HuH-7 (cell line): ENCODE measurements at regions not wholly inside any gene's neighbourhood (a gene's known extent, or its start where the extent isn't known, plus 50 kb on each side); places are given as distances from the start of the nearest gene placed in this dataset.
A peak's percentile ranks its signal among the peaks of the same experiment; 100 is the strongest.

Source experiments
- DNase-seq: peaks from one replicate; pipeline ENCODE4 v3.0.0; 2011; ENCODE audit warnings: low spot score

GRCh38 chr1:91151702-91152101 lies 129.9 kb upstream of the ZNF644 start:
- no peak for DNase-seq

- DNase-seq, result no peak
These were observed 126.8 kb upstream of the ZNF644 start for GRCh38 chr1:91148641-91149069.

GRCh38 chr1:91141858-91142257 lies 120.0 kb upstream of the ZNF644 start:
- DNase-seq, result no peak

- no peak for DNase-seq
These were observed 117.1 kb upstream of the ZNF644 start for GRCh38 chr1:91138959-91139358.

GRCh38 chr1:91137173-91137852 lies 115.5 kb upstream of the ZNF644 start:
- DNase-seq, result no peak

DNA sequence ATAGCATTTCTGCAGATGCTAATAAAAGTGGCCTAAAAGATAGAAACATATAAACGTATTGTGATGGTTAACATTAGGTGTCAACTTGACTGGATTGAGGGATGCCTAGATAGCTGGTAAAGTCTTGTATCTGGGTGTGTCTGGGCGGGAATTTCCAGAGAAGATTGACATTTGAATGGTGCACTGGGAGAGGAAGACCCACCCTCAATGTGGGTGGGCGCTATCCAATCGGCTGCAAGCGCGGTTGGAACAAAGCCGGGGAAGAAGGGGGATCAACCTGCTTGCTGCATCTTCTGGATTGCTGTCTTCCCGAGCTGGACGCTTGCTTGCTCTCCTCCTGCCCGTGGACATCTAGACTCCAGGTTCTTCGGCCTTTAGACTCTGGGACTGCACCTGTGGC lies 114.0 kb upstream of the ZNF644 start:
- no peak for DNase-seq

GRCh38 chr1:91133248-91133647 lies 111.4 kb upstream of the ZNF644 start:
- DNase-seq, result no peak

DNA sequence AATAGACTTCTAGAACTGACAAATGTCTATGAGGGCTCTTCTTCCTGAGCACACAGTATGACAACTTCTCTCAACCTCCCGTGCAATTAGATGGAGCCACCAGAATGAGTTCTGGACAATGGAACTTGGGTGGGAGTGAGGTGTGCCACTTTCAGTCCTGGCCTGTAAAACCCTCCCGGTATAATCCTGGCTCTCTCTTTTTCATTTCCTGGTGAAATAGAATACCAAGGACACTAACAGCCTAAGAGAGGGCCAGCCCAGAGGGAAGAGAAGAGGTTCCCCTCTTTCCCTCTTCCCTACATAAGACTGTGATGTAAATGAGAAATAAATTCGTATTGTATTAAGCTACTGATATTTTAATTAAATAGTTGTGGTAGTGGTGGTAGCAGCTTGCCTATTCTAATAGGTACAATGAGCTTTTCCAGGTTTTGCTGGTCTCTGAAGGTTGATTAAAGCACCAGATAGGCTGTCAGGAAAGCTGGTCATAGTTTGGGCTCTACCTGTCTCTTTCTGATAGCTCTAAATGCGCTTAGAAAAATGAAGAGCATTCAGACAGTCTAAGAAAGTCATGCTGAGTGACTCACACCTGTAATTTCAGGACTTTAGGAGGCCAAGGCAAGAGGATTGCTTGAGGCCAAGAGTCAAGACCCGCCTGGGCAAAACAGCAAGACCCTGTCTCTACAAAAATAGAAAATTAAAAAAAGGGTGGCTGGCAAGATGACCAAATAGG lies 108.6 kb upstream of the ZNF644 start:
- DNase-seq, result no peak

- DNase-seq, result no peak
These were observed 107.6 kb upstream of the ZNF644 start for GRCh38 chr1:91129458-91129857.

- DNase-seq, result no peak
These were observed 107.2 kb upstream of the ZNF644 start for GRCh38 chr1:91129017-91129416.

DNA sequence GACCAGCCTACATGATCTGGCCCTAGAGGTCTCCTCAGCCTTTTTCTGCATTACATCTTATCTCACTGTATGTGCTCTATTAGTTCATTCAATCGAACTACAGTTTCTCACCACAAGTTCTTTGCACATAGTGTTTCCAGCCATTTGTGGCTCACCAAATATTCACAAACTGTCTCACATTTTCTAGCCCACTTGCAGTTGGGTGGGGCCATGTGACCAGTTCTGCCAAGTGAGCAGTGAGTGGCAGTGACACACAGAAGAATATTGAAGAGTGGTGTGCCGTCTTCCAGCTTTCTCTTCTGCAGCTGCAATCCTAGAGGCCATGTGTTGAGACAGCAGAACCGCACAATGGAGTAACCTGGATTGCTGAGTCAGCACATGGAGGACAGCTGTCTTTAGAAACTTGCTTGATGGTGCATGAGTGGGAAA lies 103.2 kb upstream of the ZNF644 start:
- no peak for DNase-seq

DNA sequence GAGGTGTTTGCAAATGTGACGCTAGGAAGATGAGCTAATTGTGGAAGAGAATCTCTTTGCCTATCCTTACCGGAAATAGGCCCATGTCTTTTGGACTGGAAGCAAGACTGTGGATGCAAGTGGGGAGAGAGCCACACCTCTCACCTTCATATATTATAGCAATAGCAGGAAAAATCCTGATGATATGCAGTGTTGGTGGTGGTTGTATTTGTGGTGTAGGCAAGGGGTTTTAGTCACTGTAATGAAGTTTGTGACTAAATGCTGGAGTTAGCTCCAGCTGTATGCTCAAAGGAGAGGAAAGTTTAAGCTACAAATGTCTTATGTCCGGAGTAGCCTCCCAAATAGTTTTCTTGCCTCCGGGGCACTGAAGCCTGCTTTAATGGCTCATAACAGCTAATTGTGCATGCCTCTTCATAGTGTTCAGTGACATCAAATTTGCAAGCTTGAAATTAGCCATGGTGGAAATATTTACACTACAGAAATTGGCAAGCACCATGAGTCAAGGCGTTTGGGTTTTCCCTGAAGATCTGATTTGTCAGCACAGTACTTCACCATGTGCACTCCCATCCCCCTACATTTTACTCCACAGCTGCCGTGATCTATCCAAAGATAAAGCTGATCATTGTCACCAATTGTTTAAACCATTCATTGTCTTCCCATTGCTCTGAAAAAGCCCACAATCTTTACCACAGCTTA lies 102.6 kb upstream of the ZNF644 start:
- DNase-seq, result no peak

GRCh38 chr1:91123773-91124172 lies 101.9 kb upstream of the ZNF644 start:
- DNase-seq, result no peak

DNA sequence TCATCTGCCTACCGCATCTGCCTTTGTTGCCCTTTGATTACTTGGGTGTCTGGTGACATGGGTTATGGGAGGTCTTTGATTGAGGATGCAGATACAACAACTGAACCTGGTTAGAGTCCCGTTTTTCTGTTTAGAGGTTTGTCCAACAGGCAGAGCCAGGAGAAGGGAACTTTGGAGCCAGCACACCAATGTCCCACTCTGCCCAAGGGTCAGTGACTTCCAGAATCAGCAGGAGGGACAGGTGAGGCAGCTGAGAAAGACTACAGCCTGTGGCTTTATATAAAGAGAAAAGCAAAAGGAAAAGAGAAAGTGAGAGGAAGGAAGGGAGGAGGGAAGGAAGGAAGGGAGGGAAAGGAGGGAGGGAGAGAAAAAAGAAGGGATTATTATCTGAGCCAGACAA lies 101.5 kb upstream of the ZNF644 start:
- DNase-seq, result no peak

- DNase-seq, result no peak
These were observed 100.4 kb upstream of the ZNF644 start for GRCh38 chr1:91122106-91122717.

- DNase-seq, result peak; percentile 29
These were observed 99.5 kb upstream of the ZNF644 start for GRCh38 chr1:91121366-91121765.

DNA sequence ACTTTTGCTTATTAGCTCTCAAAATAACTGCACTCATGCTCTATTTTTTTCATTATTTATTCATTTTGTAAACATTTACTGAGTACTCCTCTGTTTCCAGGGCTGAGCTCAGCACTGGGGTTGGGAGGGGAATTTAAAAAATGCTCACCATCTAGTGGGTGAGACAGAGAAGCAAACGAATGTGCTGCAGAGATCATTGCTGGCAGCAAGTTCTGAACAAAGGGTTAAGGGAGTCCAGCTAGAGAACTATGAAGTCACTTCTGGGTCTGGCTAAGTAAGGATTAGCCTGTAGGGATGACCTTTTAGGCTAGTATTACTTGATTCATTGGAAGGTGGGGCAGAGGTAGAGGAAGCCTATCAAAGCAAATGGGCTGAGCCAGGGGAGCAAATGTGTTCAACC lies 99.1 kb upstream of the ZNF644 start:
- peak; percentile 22 for DNase-seq

- peak; percentile 35 for DNase-seq
These were observed 98.6 kb upstream of the ZNF644 start for GRCh38 chr1:91120421-91120820.

- DNase-seq, result no peak
These were observed 82.9 kb upstream of the ZNF644 start for GRCh38 chr1:91104712-91105111.

DNA sequence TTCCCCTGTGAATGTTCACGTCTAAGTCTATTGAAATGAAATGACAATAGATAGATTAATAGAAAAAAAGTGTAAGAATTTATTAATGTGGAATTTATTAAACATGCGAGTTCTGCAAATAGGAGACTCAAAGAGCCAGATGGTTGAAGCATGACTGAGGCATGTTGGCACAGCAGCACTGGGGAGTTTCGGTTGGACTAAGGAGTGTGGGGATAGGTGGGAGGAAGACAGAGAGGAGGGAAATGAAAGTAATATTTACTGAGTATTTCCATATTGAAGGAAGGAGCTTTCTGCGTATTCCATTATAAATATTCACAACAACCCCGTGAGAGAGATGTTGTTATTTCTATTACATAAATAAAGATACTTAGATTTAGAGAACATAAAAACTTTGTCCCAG lies 79.5 kb upstream of the ZNF644 start:
- DNase-seq, result no peak

DNA sequence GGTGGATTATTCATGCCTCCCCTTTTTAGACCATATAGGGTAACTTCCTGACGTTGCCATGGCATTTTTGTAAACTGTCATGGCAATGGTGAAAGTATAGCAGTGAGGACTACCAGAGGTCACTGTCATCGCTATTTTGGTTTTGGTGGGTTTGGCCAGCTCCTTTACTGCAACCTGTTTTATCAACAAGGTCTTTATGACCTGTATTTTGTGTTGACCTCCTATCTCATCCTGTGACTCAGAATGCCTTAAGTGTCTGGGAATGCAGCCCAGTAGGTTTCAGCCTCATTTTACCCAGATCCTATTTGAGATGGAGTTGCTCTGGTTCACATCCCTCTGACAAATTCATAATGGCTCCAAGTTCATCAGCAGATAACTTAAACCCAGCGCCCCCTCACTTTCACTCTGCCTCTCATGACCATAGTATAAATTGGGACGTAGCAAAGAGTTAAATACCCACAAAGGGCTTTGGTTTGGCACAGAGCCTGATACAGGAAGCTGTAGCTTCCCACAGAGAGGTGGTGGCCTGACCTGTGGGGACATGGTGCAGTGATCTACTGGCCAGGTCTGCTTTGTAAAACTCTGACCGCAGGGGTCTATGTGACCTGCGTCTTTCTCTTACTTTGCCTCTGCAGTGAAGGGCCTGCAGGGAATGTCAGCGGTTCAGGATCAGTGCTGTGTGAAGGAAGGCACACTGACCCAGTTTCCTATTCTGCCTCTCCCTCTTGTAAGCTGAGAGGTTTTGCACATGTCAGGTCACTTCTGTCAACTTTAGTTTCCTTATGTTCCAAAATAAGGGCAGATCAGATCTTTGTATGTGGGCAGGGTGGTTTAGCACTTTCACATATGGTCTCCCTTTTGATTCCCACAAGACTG lies 78.1 kb upstream of the ZNF644 start:
- DNase-seq, result no peak
